ENCODE measurements at regions not wholly inside any gene's neighbourhood (a gene's known extent, or its start where the extent isn't known, plus 50 kb on each side); places are given as distances from the start of the nearest gene placed in this dataset.

DNA sequence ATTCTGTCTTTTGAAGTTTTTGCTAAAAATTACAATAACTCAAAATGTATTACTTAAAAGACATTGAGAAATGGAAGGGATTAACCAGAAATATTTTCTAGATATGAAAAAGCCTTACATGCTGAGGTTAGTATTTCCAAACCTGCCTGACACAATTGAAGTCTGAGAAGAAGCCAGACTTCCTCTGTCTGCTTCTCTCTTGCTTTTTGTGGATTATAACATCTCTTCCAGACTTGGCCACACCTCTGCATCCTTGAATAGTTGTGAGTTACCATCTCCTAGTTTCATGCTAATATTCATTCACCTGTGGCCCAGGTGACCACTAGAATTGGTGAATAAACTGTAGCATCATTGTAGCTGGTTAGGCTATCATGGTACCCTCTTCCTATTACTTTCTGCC lies 497.6 kb downstream of the SLC16A7 start:
- TF ChIP-seq FOXA1 (IDR thresholded peaks at IDR 0.05) (no peak), NFRKB (IDR thresholded peaks at IDR 0.05) (no peak), LEF1 (IDR thresholded peaks at IDR 0.05; ENCODE audit: borderline replicate concordance) (no peak), TARDBP (IDR thresholded peaks at IDR 0.05) (no peak), ELF4 (IDR thresholded peaks at IDR 0.05) (no peak), FOXK2 (IDR thresholded peaks at IDR 0.05) (no peak), SUZ12 (IDR thresholded peaks at IDR 0.05) (no peak), FOXM1 (IDR thresholded peaks at IDR 0.05; ENCODE audit: borderline replicate concordance) (no peak)

Measured in HEK293T (cell line).